ENCODE measurements at regions not wholly inside any gene's neighbourhood (a gene's known extent, or its start where the extent isn't known, plus 50 kb on each side); places are given as distances from the start of the nearest gene placed in this dataset.
"Not testable (repeated sequence)": the region's sequence is repeated elsewhere in the genome, so short reads cannot be mapped to it uniquely, and the experiment has no call there.

DNA sequence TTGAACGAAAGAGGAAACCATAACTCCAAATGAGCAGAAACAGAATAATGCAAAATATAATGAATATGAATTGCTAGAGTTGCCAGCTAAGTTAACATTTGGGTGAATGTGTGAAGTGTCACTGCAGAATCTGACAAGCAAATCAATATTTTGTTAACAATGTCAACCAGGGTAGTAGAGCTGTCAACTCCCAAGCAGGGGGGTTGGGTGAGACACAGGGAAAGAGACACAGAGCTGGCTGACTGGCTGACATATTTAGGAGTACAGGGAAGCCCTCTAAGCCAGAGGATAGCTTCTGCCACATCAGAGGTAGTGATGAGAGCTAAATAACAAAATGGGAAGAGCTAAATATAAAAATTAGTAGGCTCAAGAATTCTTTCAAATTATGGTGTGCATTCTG, 393.1 kb upstream of the KCND2 start:
- H3K9me3 Mint-ChIP-seq (ENCODE audit: unreplicated experiment), result peaks cover 2% of the 10 kb centered on the region
- TF ChIP-seq, protein P1, sequence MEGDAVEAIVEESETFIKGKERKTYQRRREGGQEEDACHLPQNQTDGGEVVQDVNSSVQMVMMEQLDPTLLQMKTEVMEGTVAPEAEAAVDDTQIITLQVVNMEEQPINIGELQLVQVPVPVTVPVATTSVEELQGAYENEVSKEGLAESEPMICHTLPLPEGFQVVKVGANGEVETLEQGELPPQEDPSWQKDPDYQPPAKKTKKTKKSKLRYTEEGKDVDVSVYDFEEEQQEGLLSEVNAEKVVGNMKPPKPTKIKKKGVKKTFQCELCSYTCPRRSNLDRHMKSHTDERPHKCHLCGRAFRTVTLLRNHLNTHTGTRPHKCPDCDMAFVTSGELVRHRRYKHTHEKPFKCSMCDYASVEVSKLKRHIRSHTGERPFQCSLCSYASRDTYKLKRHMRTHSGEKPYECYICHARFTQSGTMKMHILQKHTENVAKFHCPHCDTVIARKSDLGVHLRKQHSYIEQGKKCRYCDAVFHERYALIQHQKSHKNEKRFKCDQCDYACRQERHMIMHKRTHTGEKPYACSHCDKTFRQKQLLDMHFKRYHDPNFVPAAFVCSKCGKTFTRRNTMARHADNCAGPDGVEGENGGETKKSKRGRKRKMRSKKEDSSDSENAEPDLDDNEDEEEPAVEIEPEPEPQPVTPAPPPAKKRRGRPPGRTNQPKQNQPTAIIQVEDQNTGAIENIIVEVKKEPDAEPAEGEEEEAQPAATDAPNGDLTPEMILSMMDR (IDR thresholded peaks at IDR 0.05; ENCODE audit: insufficient read depth, low read depth, low read length), result no peak
- TF ChIP-seq EZH2 (IDR thresholded peaks at IDR 0.05; ENCODE audit: insufficient read depth, low read length), result no peak
- no peak for FAIRE-seq
- Histone ChIP-seq H3K4me2 (ENCODE audit: low read length) (no peak overlapping the region), H3K27me3 (ENCODE audit: insufficient read depth, low read length) (no peaks in the 10 kb centered on the region), H2AFZ (ENCODE audit: low read depth, low read length) (no peak overlapping the region), H3K36me3 (ENCODE audit: insufficient read depth, low read length) (no peaks in the 10 kb centered on the region), H3K4me3 (ENCODE audit: insufficient read depth, low read depth, low read length) (no peak overlapping the region), H3K9ac (ENCODE audit: low read length) (no peak overlapping the region), H3K27ac (ENCODE audit: low read depth, low read length) (no peak overlapping the region), H3K79me2 (ENCODE audit: insufficient read depth, low read length) (no peaks in the 10 kb centered on the region), H3K4me1 (ENCODE audit: insufficient read depth, low read length) (no peaks in the 10 kb centered on the region), H4K20me1 (ENCODE audit: insufficient read depth, low read length) (no peaks in the 10 kb centered on the region), H3K9me3 (ENCODE audit: insufficient read depth, low read depth, low read length) (no peaks in the 10 kb centered on the region)
- H3K4me1 Mint-ChIP-seq (ENCODE audit: low read depth, unreplicated experiment), result no peaks in the 10 kb centered on the region
- H3K27ac Mint-ChIP-seq (ENCODE audit: unreplicated experiment), result no peak overlapping the region
- DNase-seq (ENCODE audit: low read depth), result no peak
- no peaks in the 10 kb centered on the region for H3K27me3 Mint-ChIP-seq (ENCODE audit: low read depth, unreplicated experiment)
- H3K36me3 Mint-ChIP-seq (ENCODE audit: low read depth, unreplicated experiment), result no peaks in the 10 kb centered on the region
- H3K4me3 Mint-ChIP-seq (ENCODE audit: unreplicated experiment), result no peak overlapping the region

DNA sequence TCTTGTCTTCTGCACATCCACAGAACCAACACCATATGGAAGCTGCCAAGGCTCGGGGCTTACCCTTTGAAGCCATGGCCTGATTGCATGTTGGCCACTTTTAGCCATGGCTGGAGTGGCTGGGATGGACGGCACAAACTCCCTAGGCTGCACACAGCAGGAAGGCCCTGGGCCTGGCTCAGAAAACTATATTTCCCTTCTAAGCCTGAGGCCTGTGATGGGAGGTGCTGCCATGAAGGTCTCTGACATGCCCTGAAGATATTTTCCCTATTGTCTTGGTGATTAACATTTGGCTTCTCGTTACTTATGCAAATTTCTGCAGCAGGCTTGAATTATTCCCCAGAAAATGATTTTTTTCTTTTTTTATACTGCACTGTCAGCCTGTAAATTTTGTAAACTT, 387.0 kb upstream of the KCND2 start:
- Histone ChIP-seq H3K27ac (ENCODE audit: low read depth, low read length) (no peak overlapping the region), H3K36me3 (ENCODE audit: insufficient read depth, low read length) (no peaks in the 10 kb centered on the region), H3K9ac (ENCODE audit: low read length) (no peak overlapping the region), H3K4me1 (ENCODE audit: insufficient read depth, low read length) (no peaks in the 10 kb centered on the region), H3K4me2 (ENCODE audit: low read length) (no peak overlapping the region), H3K27me3 (ENCODE audit: insufficient read depth, low read length) (no peaks in the 10 kb centered on the region), H2AFZ (ENCODE audit: low read depth, low read length) (no peak overlapping the region), H3K9me3 (ENCODE audit: insufficient read depth, low read depth, low read length) (no peaks in the 10 kb centered on the region), H3K79me2 (ENCODE audit: insufficient read depth, low read length) (no peaks in the 10 kb centered on the region), H4K20me1 (ENCODE audit: insufficient read depth, low read length) (no peaks in the 10 kb centered on the region), H3K4me3 (ENCODE audit: insufficient read depth, low read depth, low read length) (no peak overlapping the region)
- no peak for TF ChIP-seq EZH2 (IDR thresholded peaks at IDR 0.05; ENCODE audit: insufficient read depth, low read length)
- TF ChIP-seq, protein P1 (IDR thresholded peaks at IDR 0.05; ENCODE audit: insufficient read depth, low read depth, low read length), result no peak
- H3K27ac Mint-ChIP-seq (ENCODE audit: unreplicated experiment), result no peak overlapping the region
- FAIRE-seq (no peak), DNase-seq (ENCODE audit: low read depth) (no peak)
- H3K36me3 Mint-ChIP-seq (ENCODE audit: low read depth, unreplicated experiment), result no peaks in the 10 kb centered on the region
- H3K4me1 Mint-ChIP-seq (ENCODE audit: low read depth, unreplicated experiment), result no peaks in the 10 kb centered on the region
- H3K4me3 Mint-ChIP-seq (ENCODE audit: unreplicated experiment), result no peak overlapping the region
- no peaks in the 10 kb centered on the region for H3K27me3 Mint-ChIP-seq (ENCODE audit: low read depth, unreplicated experiment)
- peaks cover 3% of the 10 kb centered on the region for H3K9me3 Mint-ChIP-seq (ENCODE audit: unreplicated experiment)

DNA sequence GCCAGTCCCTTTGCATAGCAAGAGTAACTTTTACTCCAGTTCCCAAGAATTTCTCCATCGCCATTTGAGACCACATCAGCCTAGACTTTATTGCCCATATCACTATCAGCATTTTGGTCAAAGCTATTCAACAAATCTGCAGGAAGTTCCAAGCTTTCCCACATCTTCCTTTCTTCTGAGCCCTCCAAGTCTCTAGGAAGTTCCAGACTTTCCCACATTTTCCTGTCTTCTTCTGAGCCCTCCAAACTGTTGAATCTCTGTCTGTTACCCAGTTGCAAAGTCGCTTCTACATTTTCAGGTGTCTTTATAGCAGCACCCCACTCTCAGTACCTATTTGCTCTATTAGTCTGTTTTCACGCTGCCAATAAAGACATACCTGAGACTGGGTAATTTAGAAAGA, 386.4 kb upstream of the KCND2 start:
- not testable (repeated sequence) for H3K27me3 ChIP-seq (ENCODE audit: insufficient read depth, low read length); H3K4me2 ChIP-seq (ENCODE audit: low read length); H3K36me3 ChIP-seq (ENCODE audit: insufficient read depth, low read length); H3K4me3 Mint-ChIP-seq (ENCODE audit: unreplicated experiment); FAIRE-seq; DNase-seq (ENCODE audit: low read depth); H3K9me3 ChIP-seq (ENCODE audit: insufficient read depth, low read depth, low read length); H4K20me1 ChIP-seq (ENCODE audit: insufficient read depth, low read length); H3K4me1 ChIP-seq (ENCODE audit: insufficient read depth, low read length); H3K27ac ChIP-seq (ENCODE audit: low read depth, low read length); H3K27ac Mint-ChIP-seq (ENCODE audit: unreplicated experiment); H3K4me1 Mint-ChIP-seq (ENCODE audit: low read depth, unreplicated experiment); H3K36me3 Mint-ChIP-seq (ENCODE audit: low read depth, unreplicated experiment); H3K9ac ChIP-seq (ENCODE audit: low read length); H2AFZ ChIP-seq (ENCODE audit: low read depth, low read length); H3K27me3 Mint-ChIP-seq (ENCODE audit: low read depth, unreplicated experiment); H3K79me2 ChIP-seq (ENCODE audit: insufficient read depth, low read length); H3K9me3 Mint-ChIP-seq (ENCODE audit: unreplicated experiment); H3K4me3 ChIP-seq (ENCODE audit: insufficient read depth, low read depth, low read length)

Measured in astrocyte (in vitro differentiated cells and primary cell).